Mesodermal cell (in vitro differentiated cells): ENCODE measurements at regions not wholly inside any gene's neighbourhood (a gene's known extent, or its start where the extent isn't known, plus 50 kb on each side); places are given as distances from the start of the nearest gene placed in this dataset.
A peak's percentile ranks its signal among the peaks of the same experiment; 100 is the strongest.
"Not testable (repeated sequence)": the region's sequence is repeated elsewhere in the genome, so short reads cannot be mapped to it uniquely, and the experiment has no call there.

Experiments used
- H3K27ac ChIP-seq: 2 replicates; pipeline ENCODE4 v1.7.0; 2013; ENCODE audit warnings: mild to moderate bottlenecking, low read depth, low read length, moderate library complexity; ENCODE audit not compliant: severe bottlenecking
- H3K36me3 ChIP-seq: 2 replicates; pipeline ENCODE4 v1.7.1; 2013; ENCODE audit warnings: mild to moderate bottlenecking, low read length, moderate library complexity; ENCODE audit not compliant: control insufficient read depth, insufficient read depth
- H3K4me1 ChIP-seq: one replicate; pipeline ENCODE4 v1.7.1; 2013; ENCODE audit warnings: mild to moderate bottlenecking, low read length; ENCODE audit not compliant: insufficient read depth, control insufficient read depth, poor library complexity, severe bottlenecking
- H3K4me3 ChIP-seq: 2 replicates; pipeline ENCODE4 v1.7.0; 2013; ENCODE audit warnings: low read length, control low read depth, mild to moderate bottlenecking; ENCODE audit not compliant: insufficient read depth, poor library complexity, severe bottlenecking; ENCODE audit errors: extremely low read depth
- H3K9me3 ChIP-seq: 2 replicates; pipeline ENCODE4 v1.7.1; 2013; ENCODE audit warnings: mild to moderate bottlenecking, low read length, moderate library complexity; ENCODE audit not compliant: control insufficient read depth
- WGBS, 2 experiments: methylation state at CpG; one replicate each; pipeline ENCODE4 v1.1.5; 2013; ENCODE audit warnings: missing lambda C conversion rate in 2 of 2; ENCODE audit not compliant: insufficient coverage in 2 of 2; 5-methylcytosine and 5-hydroxymethylcytosine counted together

- WGBS, 2 experiments = 80% methylated on average over 2 of the region's 2 CpGs; no CpG with 5 or more reads in 1 of the 2 experiments
- H3K9me3 ChIP-seq = no peaks in the 10 kb centered on the region
- no peaks in the 10 kb centered on the region for H3K4me1 ChIP-seq
- H3K27ac ChIP-seq = no peak overlapping the region
- no peak overlapping the region for H3K4me3 ChIP-seq
- no peaks in the 10 kb centered on the region for H3K36me3 ChIP-seq
Observed at GRCh38 chr9:78406933-78407332, 110.0 kb downstream of the PSAT1 start.

GRCh38 chr9:78407636-78408312, 110.8 kb downstream of the PSAT1 start:
- no peaks in the 10 kb centered on the region for H3K4me1 ChIP-seq
- H3K9me3 ChIP-seq = no peaks in the 10 kb centered on the region
- H3K4me3 ChIP-seq = no peak overlapping the region
- WGBS, 2 experiments = 88 to 91% methylated on average over 1 to 5 of the region's 8 CpGs
- H3K36me3 ChIP-seq = no peaks in the 10 kb centered on the region
- H3K27ac ChIP-seq = no peak overlapping the region

GRCh38 chr9:78408388-78408787, 111.5 kb downstream of the PSAT1 start:
- no CpG with 5 or more reads among the region's 1 CpG for WGBS, 2 experiments
- Histone ChIP-seq H3K36me3 (no peaks in the 10 kb centered on the region), H3K4me3 (no peak overlapping the region), H3K27ac (peak overlapping the region; percentile 3), H3K4me1 (no peaks in the 10 kb centered on the region), H3K9me3 (no peaks in the 10 kb centered on the region)

GRCh38 chr9:78409928-78410510, 113.1 kb downstream of the PSAT1 start:
- WGBS, 2 experiments = 94 to 96% methylated on average over 15 to 22 of the region's 25 CpGs
- H3K4me1 ChIP-seq, H3K4me3 ChIP-seq, H3K27ac ChIP-seq, H3K36me3 ChIP-seq, H3K9me3 ChIP-seq: not testable (repeated sequence)

GRCh38 chr9:78422309-78422708, 125.4 kb downstream of the PSAT1 start:
- 92 to 100% methylated on average over 1 of the region's 5 CpGs for WGBS, 2 experiments
- H3K9me3 ChIP-seq = no peaks in the 10 kb centered on the region
- no peaks in the 10 kb centered on the region for H3K36me3 ChIP-seq
- no peak overlapping the region for H3K4me3 ChIP-seq
- no peak overlapping the region for H3K27ac ChIP-seq
- H3K4me1 ChIP-seq = no peaks in the 10 kb centered on the region

GRCh38 chr9:78424299-78424698, 127.4 kb downstream of the PSAT1 start:
- Histone ChIP-seq H3K36me3 (no peaks in the 10 kb centered on the region), H3K9me3 (peaks cover 3% of the 10 kb centered on the region), H3K27ac (no peak overlapping the region), H3K4me1 (no peaks in the 10 kb centered on the region), H3K4me3 (no peak overlapping the region)
- WGBS, 2 experiments = 85 to 92% methylated on average over 2 of the region's 3 CpGs

- Histone ChIP-seq H3K9me3 (peaks cover 3% of the 10 kb centered on the region), H3K4me3 (no peak overlapping the region), H3K27ac (no peak overlapping the region), H3K36me3 (no peaks in the 10 kb centered on the region), H3K4me1 (no peaks in the 10 kb centered on the region)
- no CpG with 5 or more reads among the region's 2 CpGs for WGBS, 2 experiments
Observed at GRCh38 chr9:78428640-78429039, 131.7 kb downstream of the PSAT1 start.

GRCh38 chr9:78430387-78430786, 133.5 kb downstream of the PSAT1 start:
- Histone ChIP-seq H3K4me1 (no peaks in the 10 kb centered on the region), H3K27ac (no peak overlapping the region), H3K9me3 (peaks cover 3% of the 10 kb centered on the region), H3K36me3 (no peaks in the 10 kb centered on the region), H3K4me3 (no peak overlapping the region)
- WGBS, 2 experiments = 100% methylated on average over 1 of the region's 3 CpGs

DNA sequence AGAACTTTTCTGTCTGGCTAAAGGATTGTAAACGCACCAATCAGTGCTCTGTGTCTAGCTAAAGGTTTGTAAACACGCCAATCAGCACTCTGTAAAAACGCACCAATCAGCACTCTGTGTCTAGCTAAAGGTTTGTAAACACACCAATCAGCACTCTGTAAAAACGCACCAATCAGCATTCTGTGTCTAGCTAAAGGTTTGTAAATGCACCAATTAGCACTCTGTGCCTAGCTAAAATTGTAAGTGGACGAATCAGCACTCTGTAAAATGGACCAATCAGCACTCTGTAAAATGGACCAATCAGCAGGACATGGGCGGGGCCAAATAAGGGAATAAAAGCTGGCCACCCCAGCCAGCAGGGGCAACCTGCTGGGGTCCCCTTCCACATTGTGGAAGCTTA, 134.1 kb downstream of the PSAT1 start:
- not testable (repeated sequence) for H3K4me3 ChIP-seq, H3K36me3 ChIP-seq, H3K9me3 ChIP-seq, H3K27ac ChIP-seq, H3K4me1 ChIP-seq
- 88 to 96% methylated on average over 3 of the region's 6 CpGs for WGBS, 2 experiments

GRCh38 chr9:78436873-78437272, 139.9 kb downstream of the PSAT1 start:
- no peaks in the 10 kb centered on the region for H3K9me3 ChIP-seq
- 78 to 100% methylated on average over 1 to 2 of the region's 2 CpGs for WGBS, 2 experiments
- H3K4me1 ChIP-seq = peaks cover 13% of the 10 kb centered on the region
- no peaks in the 10 kb centered on the region for H3K36me3 ChIP-seq
- H3K4me3 ChIP-seq = no peak overlapping the region
- H3K27ac ChIP-seq = no peak overlapping the region

GRCh38 chr9:78437296-78437695, 140.4 kb downstream of the PSAT1 start:
- H3K36me3 ChIP-seq = no peaks in the 10 kb centered on the region
- no peak overlapping the region for H3K27ac ChIP-seq
- H3K9me3 ChIP-seq = no peaks in the 10 kb centered on the region
- no peak overlapping the region for H3K4me3 ChIP-seq
- 100% methylated on average over 1 of the region's 2 CpGs; no CpG with 5 or more reads in 1 of the 2 experiments for WGBS, 2 experiments
- H3K4me1 ChIP-seq = peaks cover 13% of the 10 kb centered on the region
